H9 (cell line): ENCODE measurements at regions not wholly inside any gene's neighbourhood (a gene's known extent, or its start where the extent isn't known, plus 50 kb on each side); places are given as distances from the start of the nearest gene placed in this dataset.

ENCODE experiments used
- DNase-seq: peaks from one replicate; pipeline ENCODE4 v3.0.0-alpha.2; 2017
- H2AFZ ChIP-seq: one replicate; pipeline ENCODE4 v1.6.1; 2013; ENCODE audit warnings: mild to moderate bottlenecking, low read length, control low read depth, moderate library complexity
- H2AK5ac ChIP-seq: 2 replicates; pipeline ENCODE4 v1.6.1; 2013; ENCODE audit warnings: low read length, control low read depth, mixed read lengths; ENCODE audit not compliant: insufficient read length
- H2BK120ac ChIP-seq: one replicate; pipeline ENCODE4 v1.6.1; 2013; ENCODE audit warnings: low read depth, mild to moderate bottlenecking, low read length, control low read depth, inconsistent platforms; ENCODE audit not compliant: poor library complexity, severe bottlenecking
- H2BK12ac ChIP-seq: 2 replicates; pipeline ENCODE4 v1.6.1; 2013; ENCODE audit warnings: low read length, control low read depth, mixed read lengths, low read depth; ENCODE audit not compliant: insufficient read length
- H2BK15ac ChIP-seq: 2 replicates; pipeline ENCODE4 v1.6.1; 2013; ENCODE audit warnings: low read depth, low read length, control low read depth
- H2BK20ac ChIP-seq: one replicate; pipeline ENCODE4 v1.6.1; 2013; ENCODE audit warnings: low read depth, mild to moderate bottlenecking, low read length, control low read depth, inconsistent platforms; ENCODE audit not compliant: poor library complexity, severe bottlenecking
- H2BK5ac ChIP-seq: 2 replicates; pipeline ENCODE4 v1.6.1; 2013; ENCODE audit warnings: low read length, control low read depth, mixed read lengths; ENCODE audit not compliant: insufficient read length
- H3K14ac ChIP-seq: 2 replicates; pipeline ENCODE4 v1.6.1; 2013; ENCODE audit warnings: low read length, control low read depth; ENCODE audit not compliant: insufficient read depth
- H3K18ac ChIP-seq: 2 replicates; pipeline ENCODE4 v1.6.1; 2013; ENCODE audit warnings: low read depth, mild to moderate bottlenecking, mixed read lengths, low read length, control low read depth; ENCODE audit not compliant: insufficient read length
- H3K23ac ChIP-seq: 2 replicates; pipeline ENCODE4 v1.6.1; 2013; ENCODE audit warnings: low read length, control low read depth, mixed read lengths, low read depth; ENCODE audit not compliant: insufficient read length
- H3K23me2 ChIP-seq: 2 replicates; pipeline ENCODE4 v1.6.1; 2013; ENCODE audit warnings: low read depth, mild to moderate bottlenecking, mixed read lengths, low read length, control low read depth; ENCODE audit not compliant: insufficient read length, poor library complexity, severe bottlenecking
- H3K27ac ChIP-seq: 2 replicates; pipeline ENCODE4 v1.5.1; 2013; ENCODE audit warnings: low read length, control low read depth, mixed read lengths, low read depth; ENCODE audit not compliant: insufficient read length
- H3K27me3 ChIP-seq: 2 replicates; pipeline ENCODE4 v1.6.1; 2013; ENCODE audit warnings: low read length, control low read depth, inconsistent platforms; ENCODE audit not compliant: insufficient read depth
- H3K4ac ChIP-seq: 2 replicates; pipeline ENCODE4 v1.6.1; 2013; ENCODE audit warnings: low read depth, mild to moderate bottlenecking, control low read depth, inconsistent platforms, low read length, moderate library complexity
- H3K4me1 ChIP-seq: 2 replicates; pipeline ENCODE4 v1.6.1; 2013; ENCODE audit warnings: low read length, control low read depth, inconsistent platforms; ENCODE audit not compliant: insufficient read depth
- H3K4me2 ChIP-seq: 2 replicates; pipeline ENCODE4 v1.6.1; 2013; ENCODE audit warnings: low read length, control low read depth, mixed read lengths; ENCODE audit not compliant: insufficient read length, insufficient read depth
- H3K56ac ChIP-seq: 2 replicates; pipeline ENCODE4 v1.6.1; 2013; ENCODE audit warnings: low read depth, mild to moderate bottlenecking, mixed read lengths, low read length, control low read depth; ENCODE audit not compliant: insufficient read length
- H3K79me1 ChIP-seq: 2 replicates; pipeline ENCODE4 v1.6.1; 2013; ENCODE audit warnings: low read depth, mild to moderate bottlenecking, moderate library complexity, low read length, control low read depth, inconsistent platforms; ENCODE audit not compliant: insufficient read depth, poor library complexity, severe bottlenecking
- H3K79me2 ChIP-seq: 2 replicates; pipeline ENCODE4 v1.6.1; 2013; ENCODE audit warnings: low read length, control low read depth, inconsistent platforms; ENCODE audit not compliant: insufficient read depth
- H3K9ac ChIP-seq: 2 replicates; pipeline ENCODE4 v1.6.1; 2013; ENCODE audit warnings: low read length, control low read depth, mixed read lengths; ENCODE audit not compliant: insufficient read length; ENCODE audit errors: extremely low read depth
- H3K9me3 ChIP-seq: one replicate; pipeline ENCODE4 v1.6.1; 2013; ENCODE audit warnings: low read depth, low read length, inconsistent platforms; ENCODE audit not compliant: control insufficient read depth
- H3T11ph ChIP-seq: one replicate; pipeline ENCODE4 v1.6.1; 2013; ENCODE audit warnings: mild to moderate bottlenecking, low read length, control low read depth, inconsistent platforms
- H4K20me1 ChIP-seq: one replicate; pipeline ENCODE4 v1.6.1; 2013; ENCODE audit not compliant: control insufficient read depth, insufficient read length, insufficient read depth
- H4K5ac ChIP-seq: 2 replicates; pipeline ENCODE4 v1.6.1; 2013; ENCODE audit warnings: low read depth, mild to moderate bottlenecking, mixed read lengths, low read length, control low read depth; ENCODE audit not compliant: insufficient read length
- H4K8ac ChIP-seq: replicated peaks from 2 replicates; pipeline ENCODE4 v1.6.1; 2013; ENCODE audit warnings: low read length, control low read depth, mixed read lengths, low read depth; ENCODE audit not compliant: insufficient read length
- H4K91ac ChIP-seq: 2 replicates; pipeline ENCODE4 v1.6.1; 2013; ENCODE audit warnings: low read depth, mild to moderate bottlenecking, moderate library complexity, mixed read lengths, low read length, control low read depth; ENCODE audit not compliant: insufficient read length
- H3K27ac Mint-ChIP-seq, 3 experiments: 2 replicates in 2 of 3; 3 replicates in 1 of 3; pipeline ENCODE4 v1.8.0; 2020 to 2021; ENCODE audit warnings: mixed read lengths in 3 of 3, mild to moderate bottlenecking in 1 of 3, moderate library complexity in 1 of 3
- H3K27me3 Mint-ChIP-seq: 2 replicates; pipeline ENCODE4 v1.8.0; 2021; ENCODE audit warnings: low read depth, mild to moderate bottlenecking, moderate library complexity, mixed read lengths
- H3K36me3 Mint-ChIP-seq, 3 experiments: 2 replicates in 2 of 3; 3 replicates in 1 of 3; pipeline ENCODE4 v1.8.0; 2020 to 2021; ENCODE audit warnings: low read depth in 3 of 3, mixed read lengths in 3 of 3; ENCODE audit not compliant: insufficient read depth in 1 of 3
- H3K4me1 Mint-ChIP-seq, 2 experiments: 2 replicates each; pipeline ENCODE4 v1.8.0; 2020; ENCODE audit warnings: mixed read lengths in 2 of 2
- H3K4me3 Mint-ChIP-seq, 2 experiments: 2 replicates in 1 of 2; 3 replicates in 1 of 2; pipeline ENCODE4 v1.8.0; 2020 to 2021; ENCODE audit warnings: mild to moderate bottlenecking in 2 of 2, mixed read lengths in 2 of 2, moderate library complexity in 1 of 2
- H3K9me3 Mint-ChIP-seq, 2 experiments: 2 replicates in 1 of 2; 3 replicates in 1 of 2; pipeline ENCODE4 v1.8.0; 2020; ENCODE audit warnings: mild to moderate bottlenecking in 2 of 2, mixed read lengths in 2 of 2, moderate library complexity in 1 of 2
- CTCF ChIP-seq: fragments of 200-600 bp; sonication (generic); conservative IDR thresholded peaks from 3 replicates; pipeline ENCODE4 v1.8.0; 2021; ENCODE audit warnings: antibody characterized with exemption, mild to moderate bottlenecking

GRCh38 chrX:118222421-118222820 lies 105.8 kb upstream of the KLHL13 start:
- Histone ChIP-seq H3K14ac (no peak overlapping the region), H4K5ac (no peak overlapping the region), H2BK5ac (no peak overlapping the region), H3K18ac (no peak overlapping the region), H3K27ac (no peak overlapping the region), H2BK12ac (no peak overlapping the region), H3K23me2 (no peaks in the 10 kb centered on the region), H3K23ac (no peak overlapping the region), H2BK20ac (no peak overlapping the region), H4K8ac (no peak overlapping the region), H2BK120ac (no peak overlapping the region), H3K79me1 (no peaks in the 10 kb centered on the region), H3T11ph (no peak overlapping the region), H3K4me2 (no peak overlapping the region), H3K4ac (no peak overlapping the region), H4K91ac (no peak overlapping the region), H2AK5ac (no peak overlapping the region), H3K9me3 (peaks cover 19% of the 10 kb centered on the region), H4K20me1 (no peaks in the 10 kb centered on the region), H3K79me2 (no peaks in the 10 kb centered on the region), H3K4me1 (no peaks in the 10 kb centered on the region; the same call in 1 of the 2 replicates), H3K27me3 (no peaks in the 10 kb centered on the region), H3K56ac (no peak overlapping the region), H2BK15ac (no peak overlapping the region), H3K9ac (no peak overlapping the region), H2AFZ (no peak overlapping the region)
- Mint-ChIP-seq H3K36me3 (no peaks in the 10 kb centered on the region; a peak in 1 of 7 replicates), H3K4me3 (no peak overlapping the region), H3K4me1 (no peaks in the 10 kb centered on the region), H3K27me3 (no peaks in the 10 kb centered on the region), H3K9me3 (peaks cover 0 to 44% of the 10 kb centered on the region in 2 experiments; a peak in 2 of 5 replicates), H3K27ac (no peak overlapping the region)
- no peak for DNase-seq
- no peak for TF ChIP-seq CTCF
